ENCODE measurements at regions not wholly inside any gene's neighbourhood (a gene's known extent, or its start where the extent isn't known, plus 50 kb on each side); places are given as distances from the start of the nearest gene placed in this dataset.

DNA sequence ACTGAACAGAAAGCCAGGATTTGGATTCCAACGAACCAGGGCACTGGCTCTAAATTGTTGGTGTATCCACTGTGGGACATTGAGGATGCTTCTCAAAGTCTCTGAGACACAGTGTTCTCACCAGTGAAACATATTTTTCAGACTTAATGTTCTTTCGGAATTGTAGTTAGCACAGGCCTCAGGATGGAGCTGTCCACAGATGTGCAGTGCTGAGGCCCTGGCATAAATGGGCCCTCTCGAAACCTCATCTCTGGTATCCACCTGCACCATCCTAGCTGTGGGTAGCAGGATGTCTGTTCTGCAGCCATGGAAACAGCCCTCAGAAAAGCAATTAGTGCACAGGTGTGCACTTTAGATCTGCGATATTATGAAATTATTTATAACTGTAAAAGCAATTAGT lies 656.8 kb downstream of the TBC1D22A start:
- TF ChIP-seq CTCF (IDR thresholded peaks at IDR 0.05; ENCODE audit: low read length) (no peak), EZH2 (optimal IDR thresholded peaks at IDR 0.05; ENCODE audit: low read depth, low read length) (no peak), EZH2phosphoT487 (IDR thresholded peaks at IDR 0.05; ENCODE audit: low read length) (no peak)

All from MM.1S (cell line).